ENCODE measurements at regions not wholly inside any gene's neighbourhood (a gene's known extent, or its start where the extent isn't known, plus 50 kb on each side); places are given as distances from the start of the nearest gene placed in this dataset.

- DNase-seq (ENCODE audit: low read depth) = no peak
Measured at GRCh38 chr1:40914927-40915569, 52.9 kb upstream of the CITED4 start.

GRCh38 chr1:40915581-40915980 lies 53.4 kb upstream of the CITED4 start:
- no peak for DNase-seq (ENCODE audit: low read depth)

GRCh38 chr1:40917995-40918711 lies 56.0 kb upstream of the CITED4 start:
- DNase-seq (ENCODE audit: low read depth) = no peak

- no peak for DNase-seq (ENCODE audit: low read depth)
Measured at GRCh38 chr1:40919475-40920011, 57.4 kb upstream of the CITED4 start.

GRCh38 chr1:40921522-40921921 lies 58.0 kb upstream of the CTPS1 start:
- no peak for DNase-seq (ENCODE audit: low read depth)

GRCh38 chr1:40921981-40922677 lies 57.4 kb upstream of the CTPS1 start:
- DNase-seq (ENCODE audit: low read depth) = no peak

- DNase-seq (ENCODE audit: low read depth) = no peak
Measured at GRCh38 chr1:40922969-40923368, 56.5 kb upstream of the CTPS1 start.

- no peak for DNase-seq (ENCODE audit: low read depth)
Measured at GRCh38 chr1:40923511-40924020, 55.9 kb upstream of the CTPS1 start.

GRCh38 chr1:40924767-40925166 lies 54.7 kb upstream of the CTPS1 start:
- DNase-seq (ENCODE audit: low read depth) = no peak

- DNase-seq (ENCODE audit: low read depth) = no peak
Measured at GRCh38 chr1:40925834-40926410, 53.6 kb upstream of the CTPS1 start.

- no peak for DNase-seq (ENCODE audit: low read depth)
Measured at GRCh38 chr1:40926441-40926840, 53.1 kb upstream of the CTPS1 start.

GRCh38 chr1:40927781-40928180 lies 51.7 kb upstream of the CTPS1 start:
- no peak for DNase-seq (ENCODE audit: low read depth)

- DNase-seq (ENCODE audit: low read depth) = no peak
Measured at GRCh38 chr1:40928699-40929098, 50.8 kb upstream of the CTPS1 start.

- peak; percentile 33 for DNase-seq (ENCODE audit: low read depth)
Measured at GRCh38 chr1:40929155-40929554, 50.3 kb upstream of the CTPS1 start.

Measured in EH (cell line).